IMR-90 (cell line): ENCODE measurements at regions not wholly inside any gene's neighbourhood (a gene's known extent, or its start where the extent isn't known, plus 50 kb on each side); places are given as distances from the start of the nearest gene placed in this dataset.

ENCODE experiments used
- ATAC-seq: fragments of 200-7000 bp; cut with Tn5 transposase; 2 replicates; pipeline ENCODE4 v1.9.1; 2020; ENCODE audit warnings: low read depth, mild to moderate bottlenecking, moderate library complexity
- BruUV-seq: library from RNA; stranded (reverse); fragments of 400-500 nt; replicated peaks from 2 replicates; lab custom pipeline; 2021; lab: Mats Ljungman, UMichigan
- CTCF ChIA-PET: fragments of 300-600 bp; formaldehyde crosslinking; extraction: SDS; loops from one replicate; lab custom pipeline; 2021; ENCODE audit warnings: antibody characterized with exemption; lab: Yijun Ruan, JAX
- POLR2A ChIA-PET: fragments of 300-600 bp; sonication (Branson Sonifier 250); formaldehyde crosslinking; loops from one replicate; lab custom pipeline; 2022; ENCODE audit warnings: antibody characterized with exemption; ENCODE audit not compliant: unreplicated experiment; lab: Charles Lee
- DNase-seq: peaks from one replicate; pipeline ENCODE4 v3.0.0; 2013
- H2AFZ ChIP-seq: replicated peaks from 2 replicates; pipeline ENCODE3; 2013; ENCODE audit warnings: low read length, mild to moderate bottlenecking; ENCODE audit not compliant: poor library complexity
- H2AK5ac ChIP-seq: 2 replicates; pipeline ENCODE4 v1.6.1; 2013; ENCODE audit warnings: low read depth, low read length, inconsistent platforms
- H2AK9ac ChIP-seq: replicated peaks from 2 replicates; pipeline ENCODE3; 2013; ENCODE audit warnings: mild to moderate bottlenecking, low read depth, low read length, moderate library complexity; ENCODE audit not compliant: poor library complexity
- H2BK120ac ChIP-seq: 2 replicates; pipeline ENCODE4 v1.6.1; 2013; ENCODE audit warnings: low read depth, low read length, inconsistent platforms
- H2BK15ac ChIP-seq: 3 replicates; pipeline ENCODE4 v1.6.1; 2013; ENCODE audit warnings: low read depth, low read length, inconsistent platforms
- H2BK20ac ChIP-seq: 2 replicates; pipeline ENCODE4 v1.6.1; 2013; ENCODE audit warnings: low read depth, mild to moderate bottlenecking, inconsistent platforms, low read length, moderate library complexity
- H2BK5ac ChIP-seq: 2 replicates; pipeline ENCODE4 v1.6.1; 2013; ENCODE audit warnings: mild to moderate bottlenecking, low read depth, low read length, inconsistent platforms; ENCODE audit not compliant: poor library complexity, severe bottlenecking
- H3K14ac ChIP-seq: replicated peaks from 2 replicates; pipeline ENCODE4 v1.6.1; 2013; ENCODE audit warnings: low read depth, low read length, inconsistent platforms
- H3K18ac ChIP-seq: 2 replicates; pipeline ENCODE4 v1.6.1; 2013; ENCODE audit warnings: low read depth, low read length, control low read depth
- H3K23ac ChIP-seq: 2 replicates; pipeline ENCODE4 v1.6.1; 2013; ENCODE audit warnings: low read depth, low read length, inconsistent platforms
- H3K27ac ChIP-seq: 2 replicates; pipeline ENCODE4 v1.5.1; 2013; ENCODE audit warnings: mild to moderate bottlenecking, control low read depth, low read length; ENCODE audit not compliant: insufficient read depth
- H3K27me3 ChIP-seq: 2 replicates; pipeline ENCODE4 v1.6.1; 2013; ENCODE audit warnings: low read length; ENCODE audit not compliant: control insufficient read depth, insufficient read depth
- H3K36me3 ChIP-seq: 2 replicates; pipeline ENCODE4 v1.6.1; 2013; ENCODE audit warnings: low read length, mixed read lengths; ENCODE audit not compliant: control insufficient read depth, insufficient read depth
- H3K4ac ChIP-seq: 2 replicates; pipeline ENCODE4 v1.6.1; 2013; ENCODE audit warnings: low read depth, low read length, inconsistent platforms
- H3K4me1 ChIP-seq: 2 replicates; pipeline ENCODE4 v1.6.1; 2013; ENCODE audit warnings: low read length, mixed read lengths; ENCODE audit not compliant: control insufficient read depth, insufficient read depth
- H3K4me2 ChIP-seq: 2 replicates; pipeline ENCODE4 v1.6.1; 2013; ENCODE audit warnings: low read depth, mild to moderate bottlenecking, control low read depth, low read length, moderate library complexity
- H3K4me3 ChIP-seq: 2 replicates; pipeline ENCODE4 v1.5.1; 2013; ENCODE audit warnings: low read depth, mild to moderate bottlenecking, control low read depth, low read length, moderate library complexity; ENCODE audit not compliant: insufficient read depth
- H3K56ac ChIP-seq: 2 replicates; pipeline ENCODE4 v1.6.1; 2013; ENCODE audit warnings: low read length, inconsistent platforms; ENCODE audit not compliant: insufficient read depth; ENCODE audit errors: extremely low read depth
- H3K79me1 ChIP-seq, 2 experiments: 2 replicates each; pipeline ENCODE4 v1.6.1; 2013; ENCODE audit warnings: low read length in 2 of 2, inconsistent platforms in 1 of 2, low read depth in 1 of 2
- H3K9ac ChIP-seq: 2 replicates; pipeline ENCODE4 v1.6.1; 2013; ENCODE audit warnings: low read depth, low read length, control low read depth
- H3K9me1 ChIP-seq: 2 replicates; pipeline ENCODE4 v1.6.1; 2013; ENCODE audit warnings: low read length, inconsistent platforms; ENCODE audit not compliant: insufficient read depth
- H3K9me3 ChIP-seq: 2 replicates; pipeline ENCODE4 v1.6.1; 2013; ENCODE audit warnings: low read length; ENCODE audit not compliant: control insufficient read depth, insufficient read depth
- H4K20me1 ChIP-seq: 2 replicates; pipeline ENCODE4 v1.6.1; 2013; ENCODE audit warnings: low read length, inconsistent platforms; ENCODE audit not compliant: insufficient read depth
- H4K5ac ChIP-seq: 2 replicates; pipeline ENCODE4 v1.6.1; 2013; ENCODE audit warnings: mild to moderate bottlenecking, low read depth, low read length, control low read depth
- H4K8ac ChIP-seq, 2 experiments: 2 replicates each; pipeline ENCODE4 v1.6.1; 2013; ENCODE audit warnings: low read depth in 2 of 2, low read length in 2 of 2, control low read depth in 1 of 2, inconsistent platforms in 1 of 2
- H4K91ac ChIP-seq: 2 replicates; pipeline ENCODE4 v1.6.1; 2013; ENCODE audit warnings: low read depth, low read length, inconsistent platforms; ENCODE audit not compliant: insufficient read depth
- CEBPB ChIP-seq: IDR thresholded peaks from 2 replicates; pipeline ENCODE4 v1.6.1; 2012; ENCODE audit warnings: low read depth, low read length, improper control_type of control experiment
- CHD1 ChIP-seq: IDR thresholded peaks from 2 replicates; pipeline ENCODE4 v1.6.1; 2012; ENCODE audit warnings: low read depth, low read length, improper control_type of control experiment
- MAZ ChIP-seq: IDR thresholded peaks from 2 replicates; pipeline ENCODE4 v1.6.1; 2012; ENCODE audit warnings: low read depth, mild to moderate bottlenecking, low read length, improper control_type of control experiment, moderate library complexity, borderline replicate concordance
- MXI1 ChIP-seq: IDR thresholded peaks from 2 replicates; pipeline ENCODE4 v1.6.1; 2012; ENCODE audit warnings: low read depth, mild to moderate bottlenecking, low read length, moderate library complexity, borderline replicate concordance
- NFE2L2 ChIP-seq: fragments of 150-350 bp; IDR thresholded peaks from 2 replicates; pipeline ENCODE4 v1.6.1; 2016; ENCODE audit warnings: low read depth, mild to moderate bottlenecking, low read length
- POLR2A ChIP-seq: IDR thresholded peaks from 2 replicates; pipeline ENCODE4 v1.6.1; 2012; ENCODE audit warnings: mild to moderate bottlenecking, low read depth, low read length
- RAD21 ChIP-seq: IDR thresholded peaks from 2 replicates; pipeline ENCODE4 v1.6.1; 2012; ENCODE audit warnings: low read length, improper control_type of control experiment
- RFX5 ChIP-seq: IDR thresholded peaks from 2 replicates; pipeline ENCODE4 v1.8.0; 2012; ENCODE audit warnings: low read depth, mild to moderate bottlenecking, low read length, moderate library complexity
- SMC3 ChIP-seq: fragments of 150-350 bp; IDR thresholded peaks from 2 replicates; pipeline ENCODE4 v1.6.1; 2016; ENCODE audit warnings: low read depth, mild to moderate bottlenecking, antibody characterized with exemption, low read length, moderate library complexity
- dilution Hi-C: fragments of 300-500 bp; cut with HindIII; formaldehyde crosslinking; loops from one replicate; pipeline ENCODE4 v1.14.3; 2018; ENCODE audit warnings: low sequenced_read_pairs; ENCODE audit not compliant: unreplicated experiment
- in situ Hi-C: fragments of 300-500 bp; cut with MboI; formaldehyde crosslinking; loops from 3 replicates; pipeline ENCODE4 v1.14.3; 2019; ENCODE audit warnings: low sequenced_read_pairs, inconsistent platforms, mixed read lengths
- intact Hi-C: fragments of 100-400 bp; cut with micrococcal nuclease; formaldehyde crosslinking; loops from 2 replicates; pipeline ENCODE4 v1.10.0; 2022

GRCh38 chr14:53646925-53647324 lies 309.7 kb downstream of the BMP4 start:
- no peak overlapping the region for H3K23ac ChIP-seq
- H3K56ac ChIP-seq: no peak overlapping the region
- no peaks in the 10 kb centered on the region for H3K9me3 ChIP-seq
- no peak overlapping the region for H2BK20ac ChIP-seq
- H2AK5ac ChIP-seq: no peak overlapping the region
- dilution Hi-C loops: no loop called here
- no peak overlapping the region; the same call in 1 of the 2 replicates for H4K5ac ChIP-seq
- in situ Hi-C loops: no loop called here
- H4K91ac ChIP-seq: no peak overlapping the region
- H3K4me2 ChIP-seq: no peak overlapping the region
- ChIA-PET CTCF (no interaction called here), POLR2A (no interaction called here)
- no peaks in the 10 kb centered on the region for H4K20me1 ChIP-seq
- TF ChIP-seq MAZ: no peak
- TF ChIP-seq CEBPB: no peak
- no peak for TF ChIP-seq NFE2L2
- no peak for TF ChIP-seq RFX5
- no peak for TF ChIP-seq CHD1
- no peak for TF ChIP-seq POLR2A
- TF ChIP-seq MXI1: no peak
- TF ChIP-seq RAD21: no peak
- TF ChIP-seq SMC3: no peak
- H3K9ac ChIP-seq: no peak overlapping the region
- H3K27ac ChIP-seq: no peak overlapping the region
- H2BK120ac ChIP-seq: no peak overlapping the region
- H3K36me3 ChIP-seq: no peaks in the 10 kb centered on the region
- no peak overlapping the region for H2AK9ac ChIP-seq
- no peak overlapping the region for H3K4ac ChIP-seq
- H3K79me1 ChIP-seq: no peaks in the 10 kb centered on the region
- H3K27me3 ChIP-seq: peaks cover 2% of the 10 kb centered on the region; the same call in 1 of the 2 replicates
- H2BK15ac ChIP-seq: no peak overlapping the region
- DNase-seq (no peak), ATAC-seq (no peak)
- BruUV-seq: no TSS peak
- H3K14ac ChIP-seq: no peak overlapping the region
- no peak overlapping the region for H2BK5ac ChIP-seq
- no peaks in the 10 kb centered on the region for H3K4me1 ChIP-seq
- no peaks in the 10 kb centered on the region for H3K9me1 ChIP-seq
- H2AFZ ChIP-seq: no peak overlapping the region
- no peak overlapping the region for H4K8ac ChIP-seq
- H3K4me3 ChIP-seq: no peak overlapping the region
- intact Hi-C loops: loop anchor here (10.0 kb wide), 1 partner anchor 688 kb away; no protein-coding TSS in a partner anchor
- no peak overlapping the region for H3K18ac ChIP-seq
